T-cell (primary cell): ENCODE measurements at regions not wholly inside any gene's neighbourhood (a gene's known extent, or its start where the extent isn't known, plus 50 kb on each side); places are given as distances from the start of the nearest gene placed in this dataset.
"Not testable (repeated sequence)": the region's sequence is repeated elsewhere in the genome, so short reads cannot be mapped to it uniquely, and the experiment has no call there.

Experiments used
- ATAC-seq, 4 experiments: fragments of 200-7000 bp in 3 of 4; fragments of 150-1000 bp in 1 of 4; cut with Tn5 transposase; replicated peaks in 1 of 4; 1 replicate in 3 of 4; 2 replicates in 1 of 4; pipeline ENCODE4 v1.10.0; 2021; ENCODE audit warnings: moderate library complexity in 3 of 4, mild to moderate bottlenecking in 2 of 4, moderate number of reproducible peaks in 1 of 4
- CTCF ChIA-PET, 2 donors: fragments of 300-600 bp; sonication (Branson Sonifier 250); formaldehyde crosslinking; loops; one replicate each; lab custom pipeline; 2022; ENCODE audit warnings: antibody characterized with exemption in 2 of 2; lab: Charles Lee
- POLR2A ChIA-PET, 2 donors: fragments of 300-600 bp; sonication (Branson Sonifier 250); formaldehyde crosslinking; loops; one replicate each; lab custom pipeline; 2022; ENCODE audit warnings: antibody characterized with exemption in 2 of 2; lab: Charles Lee
- DNase-seq, 35 experiments: peaks; one replicate each; pipeline versions ENCODE4 v3.0.0 to v3.0.0-alpha.2; 2013 to 2023
- H3K27ac ChIP-seq: one replicate; pipeline ENCODE4 v1.5.1; 2013; ENCODE audit warnings: low read length
- H3K27me3 ChIP-seq, 2 experiments: replicated peaks in 1 of 2; 1 replicate in 1 of 2; 2 replicates in 1 of 2; pipeline versions ENCODE4 v1.6.1 to v1.7.0; 2013; ENCODE audit warnings: low read length in 1 of 2, mixed read lengths in 1 of 2; ENCODE audit not compliant: control insufficient read depth in 2 of 2, insufficient read depth in 2 of 2; ENCODE audit errors: extremely low read depth in 1 of 2
- H3K36me3 ChIP-seq, 2 donors: 1 replicate in 1 of 2; 2 replicates in 1 of 2; pipeline versions ENCODE4 v1.6.1 to v1.7.0; 2013; ENCODE audit warnings: low read length in 1 of 2; ENCODE audit not compliant: control insufficient read depth in 2 of 2, insufficient read depth in 1 of 2; ENCODE audit errors: extremely low read depth in 1 of 2
- H3K4me1 ChIP-seq, 2 experiments: 1 replicate in 1 of 2; 2 replicates in 1 of 2; pipeline versions ENCODE4 v1.6.1 to v1.7.0; 2013; ENCODE audit warnings: low read length in 2 of 2, mixed read lengths in 1 of 2; ENCODE audit not compliant: insufficient read depth in 2 of 2, control insufficient read depth in 1 of 2; ENCODE audit errors: extremely low read depth in 1 of 2
- H3K4me3 ChIP-seq, 2 donors: 1 replicate in 1 of 2; 2 replicates in 1 of 2; pipeline versions ENCODE4 v1.5.1 to v1.7.0; 2013; ENCODE audit warnings: mild to moderate bottlenecking in 2 of 2, low read length in 1 of 2, moderate library complexity in 1 of 2; ENCODE audit not compliant: control insufficient read depth in 1 of 2; ENCODE audit errors: extremely low read depth in 1 of 2
- H3K9me3 ChIP-seq: 2 replicates; pipeline ENCODE4 v1.7.0; 2013
- H3K27ac Mint-ChIP-seq, 2 donors: one replicate each; pipeline ENCODE4 v1.8.0; 2020 to 2021; ENCODE audit warnings: mild to moderate bottlenecking in 2 of 2, mixed read lengths in 2 of 2
- H3K27me3 Mint-ChIP-seq, 2 donors: one replicate each; pipeline ENCODE4 v1.8.0; 2021 to 2022; ENCODE audit warnings: mixed read lengths in 2 of 2
- H3K36me3 Mint-ChIP-seq: one replicate; pipeline ENCODE4 v1.8.0; 2021; ENCODE audit warnings: mixed read lengths
- H3K4me1 Mint-ChIP-seq, 3 donors: one replicate each; pipeline ENCODE4 v1.8.0; 2020 to 2022; ENCODE audit warnings: mixed read lengths in 3 of 3, mild to moderate bottlenecking in 1 of 3
- H3K4me3 Mint-ChIP-seq, 3 donors: one replicate each; pipeline ENCODE4 v1.8.0; 2020 to 2022; ENCODE audit warnings: mild to moderate bottlenecking in 3 of 3, mixed read lengths in 3 of 3, moderate library complexity in 3 of 3
- H3K9me3 Mint-ChIP-seq, 3 donors: one replicate each; pipeline ENCODE4 v1.8.0; 2020 to 2022; ENCODE audit warnings: mixed read lengths in 3 of 3
- WGBS: methylation state at CpG from one replicate; pipeline ENCODE4 v1.1.5; 2013; ENCODE audit warnings: missing lambda C conversion rate; ENCODE audit not compliant: insufficient coverage; 5-methylcytosine and 5-hydroxymethylcytosine counted together

GRCh38 chr4:25504932-25505636 is 128.0 kb downstream of the ANAPC4 start:
- H3K9me3 Mint-ChIP-seq, result no peaks in the 10 kb centered on the region
- no peak overlapping the region for H3K4me3 Mint-ChIP-seq
- WGBS, result 96% methylated on average over 74 of the region's 74 CpGs

GRCh38 chr4:25505637-25505991 is 128.6 kb downstream of the ANAPC4 start:
- Mint-ChIP-seq H3K36me3 (no peaks in the 10 kb centered on the region), H3K4me3 (no peak overlapping the region), H3K27ac (no peak overlapping the region), H3K9me3 (no peaks in the 10 kb centered on the region), H3K27me3 (peaks cover 0 to under 1% of the 10 kb centered on the region in 2 donors), H3K4me1 (no peaks in the 10 kb centered on the region)
- peaks cover 0 to 4% of the 10 kb centered on the region in 2 experiments for H3K27me3 ChIP-seq
- no peaks in the 10 kb centered on the region for H3K4me1 ChIP-seq
- CTCF ChIA-PET, result no interaction called here
- DNase-seq (no peak), ATAC-seq (no peak)
- H3K9me3 ChIP-seq, result no peaks in the 10 kb centered on the region
- 96% methylated on average over 23 of the region's 23 CpGs for whole genome bisulfite sequencing
- no peak overlapping the region for H3K27ac ChIP-seq
- no peak overlapping the region for H3K4me3 ChIP-seq
- H3K36me3 ChIP-seq, result no peaks in the 10 kb centered on the region
- POLR2A ChIA-PET, result no interaction called here

More at GRCh38 chr4:25504932-25505636, 128.0 kb downstream of the ANAPC4 start:
- Mint-ChIP-seq H3K36me3 (no peaks in the 10 kb centered on the region), H3K4me1 (no peaks in the 10 kb centered on the region), H3K27me3 (peaks cover 0 to 4% of the 10 kb centered on the region in 2 donors), H3K27ac (no peak overlapping the region)
- DNase-seq (no peak), ATAC-seq (no peak)
- ChIA-PET CTCF (no interaction called here), POLR2A (no interaction called here)
- H3K4me1 ChIP-seq, result no peaks in the 10 kb centered on the region
- no peaks in the 10 kb centered on the region for H3K36me3 ChIP-seq
- H3K9me3 ChIP-seq, result no peaks in the 10 kb centered on the region
- H3K4me3 ChIP-seq, result no peak overlapping the region
- H3K27me3 ChIP-seq, result peaks cover 0 to 6% of the 10 kb centered on the region in 2 experiments
- H3K27ac ChIP-seq, result no peak overlapping the region

GRCh38 chr4:25506032-25506571 is 129.0 kb downstream of the ANAPC4 start:
- ChIA-PET CTCF (no interaction called here), POLR2A (no interaction called here)
- Histone ChIP-seq H3K27me3 (no peaks in the 10 kb centered on the region), H3K27ac (no peak overlapping the region), H3K9me3 (no peaks in the 10 kb centered on the region), H3K4me1 (no peaks in the 10 kb centered on the region), H3K4me3 (no peak overlapping the region), H3K36me3 (no peaks in the 10 kb centered on the region)
- ATAC-seq (no peak), DNase-seq (no peak)
- Mint-ChIP-seq H3K9me3 (no peaks in the 10 kb centered on the region), H3K27ac (no peak overlapping the region), H3K4me1 (no peaks in the 10 kb centered on the region), H3K4me3 (no peak overlapping the region), H3K36me3 (no peaks in the 10 kb centered on the region), H3K27me3 (no peaks in the 10 kb centered on the region)
- 96% methylated on average over 39 of the region's 39 CpGs for WGBS

GRCh38 chr4:25509646-25510045 is 132.6 kb downstream of the ANAPC4 start:
- ChIA-PET CTCF (no interaction called here), POLR2A (no interaction called here)
- no peaks in the 10 kb centered on the region for H3K4me1 ChIP-seq
- no peak overlapping the region for H3K4me3 Mint-ChIP-seq
- no peak overlapping the region for H3K4me3 ChIP-seq
- ATAC-seq, result no peak
- H3K36me3 Mint-ChIP-seq, result no peaks in the 10 kb centered on the region
- no peak overlapping the region for H3K27ac ChIP-seq
- peaks cover under 1 to 5% of the 10 kb centered on the region in 2 donors for H3K27me3 Mint-ChIP-seq
- no CpG with 5 or more reads among the region's 4 CpGs for WGBS
- H3K27me3 ChIP-seq, result peaks cover 0 to 4% of the 10 kb centered on the region in 2 experiments
- H3K9me3 ChIP-seq, result no peaks in the 10 kb centered on the region
- H3K27ac Mint-ChIP-seq, result no peak overlapping the region
- no peaks in the 10 kb centered on the region for H3K36me3 ChIP-seq
- H3K9me3 Mint-ChIP-seq, result no peaks in the 10 kb centered on the region
- no peaks in the 10 kb centered on the region for H3K4me1 Mint-ChIP-seq
- no peak for DNase-seq

- H3K4me3 ChIP-seq, DNase-seq, H3K4me3 Mint-ChIP-seq, H3K9me3 Mint-ChIP-seq, H3K36me3 ChIP-seq, H3K27ac ChIP-seq, H3K27ac Mint-ChIP-seq, H3K36me3 Mint-ChIP-seq, H3K4me1 Mint-ChIP-seq, H3K27me3 Mint-ChIP-seq, POLR2A ChIA-PET, H3K9me3 ChIP-seq, H3K4me1 ChIP-seq, H3K27me3 ChIP-seq, ATAC-seq: not testable (repeated sequence)
- WGBS, result 100% methylated on average over 2 of the region's 10 CpGs
- CTCF ChIA-PET, result interaction anchor here in 1 of 2 donors (0.7 kb wide), 1 partner anchor 31 kb away, joined by 7 read pairs; no protein-coding TSS in a partner anchor
These were observed 134.8 kb downstream of the ANAPC4 start for GRCh38 chr4:25511823-25512222.

GRCh38 chr4:25513814-25514213 is 136.8 kb downstream of the ANAPC4 start:
- Mint-ChIP-seq H3K27ac (no peak overlapping the region), H3K4me1 (no peaks in the 10 kb centered on the region), H3K4me3 (no peak overlapping the region), H3K36me3 (no peaks in the 10 kb centered on the region), H3K9me3 (no peaks in the 10 kb centered on the region), H3K27me3 (peaks cover 9 to 10% of the 10 kb centered on the region in 2 donors)
- Histone ChIP-seq H3K27me3 (peaks cover 0 to 4% of the 10 kb centered on the region in 2 experiments), H3K4me3 (no peak overlapping the region), H3K9me3 (no peaks in the 10 kb centered on the region), H3K27ac (no peak overlapping the region), H3K36me3 (no peaks in the 10 kb centered on the region), H3K4me1 (no peaks in the 10 kb centered on the region)
- CTCF ChIA-PET, result no interaction called here
- DNase-seq (no peak), ATAC-seq (no peak)
- POLR2A ChIA-PET, result no interaction called here
- no CpG with 5 or more reads among the region's 4 CpGs for WGBS
